ENCODE measurements at regions not wholly inside any gene's neighbourhood (a gene's known extent, or its start where the extent isn't known, plus 50 kb on each side); places are given as distances from the start of the nearest gene placed in this dataset.

DNA sequence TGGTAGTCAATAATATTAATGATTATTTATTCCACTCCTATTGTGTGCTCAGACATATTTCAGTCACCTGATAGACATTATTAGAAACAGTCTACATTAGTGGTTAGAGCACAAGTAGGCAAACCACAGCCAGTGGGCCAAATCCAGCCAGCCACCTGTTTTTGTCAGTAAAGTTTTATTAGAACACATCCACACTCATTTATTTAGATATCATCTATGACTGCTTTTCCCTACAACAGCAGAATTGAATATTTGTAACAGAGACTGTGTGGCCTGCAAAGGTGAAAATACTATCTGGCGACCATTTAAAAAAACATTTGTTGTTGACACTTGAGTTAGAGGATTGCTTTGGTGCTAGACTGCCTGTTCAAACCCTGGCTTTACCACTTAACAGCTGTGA, 220.0 kb upstream of the ZFP64 start:
- TF ChIP-seq POLR2A (IDR thresholded peaks at IDR 0.05): no peak
- TF ChIP-seq, protein P1, sequence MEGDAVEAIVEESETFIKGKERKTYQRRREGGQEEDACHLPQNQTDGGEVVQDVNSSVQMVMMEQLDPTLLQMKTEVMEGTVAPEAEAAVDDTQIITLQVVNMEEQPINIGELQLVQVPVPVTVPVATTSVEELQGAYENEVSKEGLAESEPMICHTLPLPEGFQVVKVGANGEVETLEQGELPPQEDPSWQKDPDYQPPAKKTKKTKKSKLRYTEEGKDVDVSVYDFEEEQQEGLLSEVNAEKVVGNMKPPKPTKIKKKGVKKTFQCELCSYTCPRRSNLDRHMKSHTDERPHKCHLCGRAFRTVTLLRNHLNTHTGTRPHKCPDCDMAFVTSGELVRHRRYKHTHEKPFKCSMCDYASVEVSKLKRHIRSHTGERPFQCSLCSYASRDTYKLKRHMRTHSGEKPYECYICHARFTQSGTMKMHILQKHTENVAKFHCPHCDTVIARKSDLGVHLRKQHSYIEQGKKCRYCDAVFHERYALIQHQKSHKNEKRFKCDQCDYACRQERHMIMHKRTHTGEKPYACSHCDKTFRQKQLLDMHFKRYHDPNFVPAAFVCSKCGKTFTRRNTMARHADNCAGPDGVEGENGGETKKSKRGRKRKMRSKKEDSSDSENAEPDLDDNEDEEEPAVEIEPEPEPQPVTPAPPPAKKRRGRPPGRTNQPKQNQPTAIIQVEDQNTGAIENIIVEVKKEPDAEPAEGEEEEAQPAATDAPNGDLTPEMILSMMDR (IDR thresholded peaks at IDR 0.05): no peak

All from gastroesophageal sphincter (tissue), 3 donors.